GM12891 (cell line): ENCODE measurements at regions not wholly inside any gene's neighbourhood (a gene's known extent, or its start where the extent isn't known, plus 50 kb on each side); places are given as distances from the start of the nearest gene placed in this dataset.

Source experiments
- POLR2A ChIP-seq: IDR thresholded peaks from 2 replicates; pipeline ENCODE4 v1.6.1; 2011; ENCODE audit warnings: low read depth, low read length, control low read depth
- POLR2AphosphoS5 ChIP-seq: IDR thresholded peaks from 2 replicates; pipeline ENCODE4 v1.6.1; 2011; ENCODE audit warnings: low read depth, low read length, control low read depth
- TAF1 ChIP-seq: IDR thresholded peaks from 2 replicates; pipeline ENCODE4 v1.6.1; 2011; ENCODE audit warnings: low read depth, low read length, control low read depth

DNA sequence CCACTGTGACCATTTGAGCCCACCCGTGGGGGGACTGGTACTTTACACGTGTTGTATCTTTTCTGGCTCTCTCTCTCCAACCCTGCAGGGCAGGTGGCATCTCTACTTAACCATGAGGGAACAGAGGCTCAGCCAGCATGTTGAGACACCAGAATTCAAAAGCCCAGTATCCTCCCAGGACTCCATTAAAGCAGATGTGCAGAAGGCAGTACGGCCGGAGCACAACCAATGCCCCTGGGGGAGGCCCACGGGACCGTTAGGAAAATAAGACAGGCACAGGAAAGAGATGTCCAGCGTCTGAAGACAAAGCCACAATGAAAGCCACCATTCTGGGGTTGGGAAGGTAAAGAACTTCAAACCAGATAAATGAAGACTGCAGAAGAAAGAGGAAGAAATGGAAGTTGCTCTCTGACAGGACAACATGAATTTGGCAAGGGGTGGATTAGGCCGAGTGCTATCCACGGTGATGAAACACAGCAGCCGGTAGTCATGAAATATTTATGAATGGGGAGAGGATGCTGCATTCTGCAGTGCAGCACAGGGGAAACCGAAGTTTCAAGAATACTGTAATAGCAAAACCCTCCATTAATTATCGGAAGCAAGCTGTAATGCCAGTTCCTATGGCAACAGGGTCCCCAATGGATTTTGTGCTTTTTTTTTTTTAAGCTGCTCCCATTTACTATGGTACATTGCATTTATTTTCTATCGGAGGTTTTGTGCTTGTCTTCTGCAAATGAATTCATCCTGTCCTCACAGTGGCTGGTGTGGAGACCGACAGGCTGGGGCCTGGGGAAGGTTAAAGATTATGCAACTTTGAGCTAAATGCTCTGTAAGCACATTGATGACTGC is 179.4 kb downstream of the NRN1 start:
- TF ChIP-seq POLR2A (no peak), POLR2AphosphoS5 (no peak), TAF1 (no peak)
